Tibial nerve (tissue), 4 donors: ENCODE measurements at regions not wholly inside any gene's neighbourhood (a gene's known extent, or its start where the extent isn't known, plus 50 kb on each side); places are given as distances from the start of the nearest gene placed in this dataset.

ENCODE experiments used
- DNase-seq, 2 donors: peaks; one replicate each; pipeline ENCODE4 v3.0.0-alpha.2; 2019; ENCODE audit warnings: low spot score in 2 of 2
- H3K27ac ChIP-seq, 4 donors: fragments of 200-600 bp; sonication (generic) in 3 of 4; one replicate each; pipeline ENCODE4 v1.5.1; 2017 to 2019; ENCODE audit warnings: mild to moderate bottlenecking in 1 of 4
- H3K27me3 ChIP-seq, 2 donors: fragments of 200-600 bp; sonication (generic) in 1 of 2; one replicate each; pipeline versions ENCODE4 v1.5.1 to v1.6.0; 2017 to 2019
- H3K36me3 ChIP-seq, 3 donors: fragments of 200-600 bp; sonication (generic); one replicate each; pipeline ENCODE4 v1.5.1; 2018 to 2019
- H3K4me1 ChIP-seq, 4 donors: fragments of 200-600 bp; sonication (generic) in 3 of 4; one replicate each; pipeline ENCODE4 v1.5.1; 2017 to 2019
- H3K4me3 ChIP-seq, 4 donors: fragments of 200-600 bp; sonication (generic) in 3 of 4; one replicate each; pipeline ENCODE4 v1.5.1; 2017 to 2019; ENCODE audit warnings: mild to moderate bottlenecking in 1 of 4, moderate library complexity in 1 of 4
- H3K9me3 ChIP-seq, 4 donors: fragments of 200-600 bp; sonication (generic) in 3 of 4; one replicate each; pipeline ENCODE4 v1.5.1; 2017 to 2019
- CTCF ChIP-seq, 5 experiments: fragments of 200-600 bp in 3 of 5; fragments of 450-650 bp in 2 of 5; sonication (generic) in 3 of 5; IDR thresholded peaks; one replicate each; pipeline ENCODE4 v1.5.1; 2016 to 2019; ENCODE audit warnings: antibody characterized with exemption in 5 of 5, mild to moderate bottlenecking in 3 of 5, moderate library complexity in 2 of 5
- EP300 ChIP-seq, 2 donors: sonication (generic); formaldehyde crosslinking; IDR thresholded peaks; one replicate each; pipeline ENCODE4 v1.6.1; 2017; ENCODE audit warnings: antibody characterized with exemption in 2 of 2, mild to moderate bottlenecking in 1 of 2
- POLR2A ChIP-seq, 2 donors: fragments of 450-650 bp; IDR thresholded peaks; one replicate each; pipeline ENCODE4 v1.6.1; 2017; ENCODE audit warnings: antibody characterized with exemption in 2 of 2, mild to moderate bottlenecking in 2 of 2, moderate library complexity in 2 of 2
- WGBS, 2 donors: methylation state at CpG; one replicate each; pipeline ENCODE4 v1.1.5; 2018; 5-methylcytosine and 5-hydroxymethylcytosine counted together

- H3K4me1 ChIP-seq = no peaks in the 10 kb centered on the region
- no peak overlapping the region for H3K27ac ChIP-seq
- no peaks in the 10 kb centered on the region for H3K27me3 ChIP-seq
- no peaks in the 10 kb centered on the region for H3K36me3 ChIP-seq
- WGBS, 2 donors = 30 to 60% methylated on average over 1 to 2 of the region's 2 CpGs
- no peak overlapping the region for H3K4me3 ChIP-seq
- no peaks in the 10 kb centered on the region for H3K9me3 ChIP-seq
- no peak for DNase-seq
- TF ChIP-seq POLR2A (IDR thresholded peaks at IDR 0.05) = no peak
These were observed 179.9 kb downstream of the IRS2 start for GRCh38 chr13:109606520-109606919.

DNA sequence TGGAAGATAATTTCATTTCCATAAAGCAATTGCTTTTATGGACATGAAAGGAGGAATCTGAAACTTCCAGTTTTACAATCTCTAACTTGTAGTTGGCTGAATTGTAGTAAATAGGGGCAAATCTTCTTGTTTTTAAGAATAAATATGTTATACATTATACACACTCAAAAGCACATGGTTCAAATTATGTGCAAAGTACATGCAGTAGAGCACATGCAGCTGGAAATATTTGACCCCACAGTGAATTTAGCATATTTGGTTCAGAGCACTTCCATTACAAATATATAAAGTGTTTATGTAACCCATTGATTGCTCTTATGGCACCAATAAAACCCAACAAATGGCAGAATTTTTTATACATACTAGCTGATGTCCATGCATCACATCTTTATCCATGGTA lies 180.5 kb downstream of the IRS2 start:
- H3K27ac ChIP-seq = no peak overlapping the region
- no peaks in the 10 kb centered on the region for H3K9me3 ChIP-seq
- no peak for TF ChIP-seq EP300 (IDR thresholded peaks at IDR 0.05)
- no peak for TF ChIP-seq POLR2A (IDR thresholded peaks at IDR 0.05)
- no peak for TF ChIP-seq CTCF (IDR thresholded peaks at IDR 0.05)
- no peak overlapping the region for H3K4me3 ChIP-seq
- H3K27me3 ChIP-seq = no peaks in the 10 kb centered on the region
- H3K36me3 ChIP-seq = no peaks in the 10 kb centered on the region
- DNase-seq = no peak
- no peaks in the 10 kb centered on the region for H3K4me1 ChIP-seq

DNA sequence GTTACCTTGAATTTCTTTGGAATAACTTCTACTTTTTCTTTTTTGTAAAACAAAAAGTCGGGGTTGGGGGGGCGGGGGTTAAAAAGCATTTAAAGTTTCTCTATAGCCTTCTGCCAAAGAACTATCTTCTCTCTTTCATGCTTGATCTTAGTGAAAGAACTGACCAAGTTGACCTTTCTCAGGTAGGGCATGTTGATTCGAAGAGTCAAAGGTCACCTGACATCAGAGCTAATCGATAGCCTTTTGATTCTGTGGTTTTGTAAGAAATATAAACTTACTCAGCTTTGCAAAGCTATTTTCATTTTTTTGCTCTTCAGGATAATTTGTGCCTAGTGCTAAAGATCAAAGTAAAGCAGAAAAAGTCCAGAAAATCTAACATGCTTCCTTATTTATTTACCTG lies 181.5 kb downstream of the IRS2 start:
- H3K4me3 ChIP-seq = no peak overlapping the region
- WGBS, 2 donors = 92 to 93% methylated on average over 4 of the region's 4 CpGs
- DNase-seq = no peak
- no peaks in the 10 kb centered on the region for H3K27me3 ChIP-seq
- H3K9me3 ChIP-seq = no peaks in the 10 kb centered on the region
- H3K36me3 ChIP-seq = no peaks in the 10 kb centered on the region
- H3K4me1 ChIP-seq = no peaks in the 10 kb centered on the region
- no peak overlapping the region for H3K27ac ChIP-seq
- no peak for TF ChIP-seq CTCF (IDR thresholded peaks at IDR 0.05)
- TF ChIP-seq EP300 (IDR thresholded peaks at IDR 0.05) = no peak
- no peak for TF ChIP-seq POLR2A (IDR thresholded peaks at IDR 0.05)

DNA sequence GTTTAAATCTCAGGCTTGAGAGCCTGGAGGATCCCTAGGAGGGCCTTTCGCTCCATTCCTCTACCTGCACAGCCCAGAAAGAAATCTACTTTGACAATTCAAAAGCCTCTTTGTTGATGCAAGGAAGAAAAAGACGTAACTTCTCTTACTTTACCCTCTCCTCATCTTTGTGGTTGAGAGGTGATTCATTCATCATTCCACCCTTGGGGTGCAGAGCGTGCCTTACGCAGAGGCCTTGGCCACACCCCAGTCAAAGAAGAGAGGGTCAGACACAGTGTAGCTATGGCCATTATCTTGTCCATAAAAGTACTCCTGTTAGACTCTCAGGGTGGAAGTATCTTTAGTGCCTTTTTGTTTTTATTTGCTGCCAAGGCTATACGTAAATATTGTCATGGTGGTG lies 184.0 kb downstream of the IRS2 start:
- no peak for TF ChIP-seq EP300 (IDR thresholded peaks at IDR 0.05)
- TF ChIP-seq POLR2A (IDR thresholded peaks at IDR 0.05) = no peak
- TF ChIP-seq CTCF (IDR thresholded peaks at IDR 0.05) = no peak
- no peak overlapping the region for H3K27ac ChIP-seq
- no peaks in the 10 kb centered on the region for H3K9me3 ChIP-seq
- DNase-seq = no peak
- no peaks in the 10 kb centered on the region for H3K4me1 ChIP-seq
- no peaks in the 10 kb centered on the region for H3K27me3 ChIP-seq
- no peak overlapping the region for H3K4me3 ChIP-seq
- 79 to 93% methylated on average over 5 of the region's 5 CpGs for WGBS, 2 donors
- H3K36me3 ChIP-seq = no peaks in the 10 kb centered on the region

DNA sequence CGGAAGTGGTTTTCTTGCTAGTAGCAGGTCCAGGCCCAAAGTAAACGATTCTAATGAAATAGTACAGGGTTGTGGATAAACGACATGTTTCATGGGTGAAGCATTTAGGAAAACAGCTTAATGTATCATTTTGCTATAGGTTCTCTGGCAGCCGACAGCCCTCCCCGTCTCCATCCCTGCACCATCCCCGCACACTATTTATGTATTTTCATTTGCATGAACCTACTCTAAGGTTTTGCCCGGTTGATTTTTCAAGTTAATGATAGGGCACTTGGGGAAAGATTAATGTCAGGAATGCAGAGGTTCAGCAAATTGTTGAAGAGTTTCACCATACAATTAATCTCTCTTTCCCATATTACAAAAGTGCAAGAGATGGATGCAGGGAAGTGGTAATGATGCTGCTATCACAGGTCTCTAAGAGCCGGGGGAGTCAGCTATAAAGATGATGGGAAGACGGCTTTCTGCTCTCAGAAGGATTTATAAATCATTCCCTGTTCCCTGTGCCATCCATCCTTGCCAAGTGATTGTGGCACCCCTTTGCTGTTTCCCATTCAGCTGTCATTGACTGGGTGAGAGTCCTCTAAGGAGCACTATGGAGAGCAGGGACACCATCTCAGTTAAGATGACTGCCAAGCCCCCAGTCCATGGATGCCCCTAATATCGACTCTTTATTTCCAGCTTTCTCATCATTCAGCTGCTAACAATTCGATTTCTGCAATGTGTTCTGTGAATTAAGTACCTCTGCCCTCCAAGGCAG lies 186.3 kb downstream of the IRS2 start:
- Histone ChIP-seq H3K27me3 (no peaks in the 10 kb centered on the region), H3K27ac (no peak overlapping the region), H3K36me3 (no peaks in the 10 kb centered on the region), H3K4me3 (no peak overlapping the region), H3K4me1 (no peaks in the 10 kb centered on the region), H3K9me3 (no peaks in the 10 kb centered on the region)
- no peak for DNase-seq
- 64 to 66% methylated on average over 11 of the region's 11 CpGs for WGBS, 2 donors
- no peak for TF ChIP-seq EP300 (IDR thresholded peaks at IDR 0.05)
- no peak for TF ChIP-seq CTCF (IDR thresholded peaks at IDR 0.05)
- TF ChIP-seq POLR2A (IDR thresholded peaks at IDR 0.05) = no peak

- Histone ChIP-seq H3K27ac (no peak overlapping the region), H3K36me3 (no peaks in the 10 kb centered on the region), H3K4me1 (no peaks in the 10 kb centered on the region), H3K27me3 (no peaks in the 10 kb centered on the region), H3K4me3 (no peak overlapping the region), H3K9me3 (no peaks in the 10 kb centered on the region)
- no peak for DNase-seq
- TF ChIP-seq CTCF (IDR thresholded peaks at IDR 0.05) (no peak), POLR2A (IDR thresholded peaks at IDR 0.05) (no peak), EP300 (IDR thresholded peaks at IDR 0.05) (no peak)
- WGBS, 2 donors = 55 to 60% methylated on average over 2 of the region's 2 CpGs
These were observed 190.9 kb downstream of the IRS2 start for GRCh38 chr13:109595471-109595870.
